ENCODE measurements at regions not wholly inside any gene's neighbourhood (a gene's known extent, or its start where the extent isn't known, plus 50 kb on each side); places are given as distances from the start of the nearest gene placed in this dataset.

GRCh38 chr10:4050061-4050460, 265.1 kb upstream of the KLF6 start:
- Mint-ChIP-seq H3K4me1 (peaks cover 0 to 3% (median 0%) of the 10 kb centered on the region in 3 donors), H3K27ac (no peak overlapping the region), H3K36me3 (peaks cover 0 to 2% (median 0%) of the 10 kb centered on the region in 3 donors), H3K4me3 (no peak overlapping the region), H3K9me3 (no peaks in the 10 kb centered on the region), H3K27me3 (peaks cover 3 to 7% of the 10 kb centered on the region in 2 donors)
- no peak for DNase-seq
- H3K36me3 ChIP-seq (ENCODE audit: insufficient read depth, low read length) = no peaks in the 10 kb centered on the region
- H3K4me3 ChIP-seq (ENCODE audit: low read length) = no peak overlapping the region
- ChIA-PET CTCF (no interaction called here), POLR2A (no interaction called here)
- H3K27ac ChIP-seq (ENCODE audit: low read depth, low read length) = no peak overlapping the region
- H3K27me3 ChIP-seq (ENCODE audit: insufficient read depth, low read length, poor library complexity, severe bottlenecking) = no peaks in the 10 kb centered on the region
- no peaks in the 10 kb centered on the region for H3K9me3 ChIP-seq (ENCODE audit: low read length)
- no peaks in the 10 kb centered on the region for H3K4me1 ChIP-seq (ENCODE audit: insufficient read depth, low read length)

- peaks cover 0 to 3% (median 0%) of the 10 kb centered on the region in 3 donors for H3K4me1 Mint-ChIP-seq
- CTCF ChIA-PET = no interaction called here
- POLR2A ChIA-PET = no interaction called here
These were observed 264.3 kb upstream of the KLF6 start for GRCh38 chr10:4049348-4049747.

GRCh38 chr10:4048236-4048864, 263.3 kb upstream of the KLF6 start:
- H3K27me3 ChIP-seq (ENCODE audit: insufficient read depth, low read length, poor library complexity, severe bottlenecking) = no peaks in the 10 kb centered on the region
- CTCF ChIA-PET = no interaction called here
- no peak for DNase-seq
- no peaks in the 10 kb centered on the region for H3K36me3 ChIP-seq (ENCODE audit: insufficient read depth, low read length)
- Mint-ChIP-seq H3K36me3 (peaks cover 0 to 4% (median 2%) of the 10 kb centered on the region in 3 donors), H3K4me1 (peaks cover 0 to 3% (median 0%) of the 10 kb centered on the region in 3 donors), H3K4me3 (no peak overlapping the region), H3K9me3 (no peaks in the 10 kb centered on the region), H3K27ac (no peak overlapping the region), H3K27me3 (peaks cover 3 to 7% of the 10 kb centered on the region in 2 donors)
- H3K27ac ChIP-seq (ENCODE audit: low read depth, low read length) = no peak overlapping the region
- H3K9me3 ChIP-seq (ENCODE audit: low read length) = no peaks in the 10 kb centered on the region
- no peak overlapping the region for H3K4me3 ChIP-seq (ENCODE audit: low read length)
- H3K4me1 ChIP-seq (ENCODE audit: insufficient read depth, low read length) = no peaks in the 10 kb centered on the region
- POLR2A ChIA-PET = no interaction called here

More at GRCh38 chr10:4049348-4049747, 264.3 kb upstream of the KLF6 start:
- no peaks in the 10 kb centered on the region for H3K4me1 ChIP-seq (ENCODE audit: insufficient read depth, low read length)
- no peak overlapping the region for H3K27ac ChIP-seq (ENCODE audit: low read depth, low read length)
- H3K27me3 ChIP-seq (ENCODE audit: insufficient read depth, low read length, poor library complexity, severe bottlenecking) = no peaks in the 10 kb centered on the region
- no peak overlapping the region for H3K4me3 ChIP-seq (ENCODE audit: low read length)
- Mint-ChIP-seq H3K27ac (no peak overlapping the region), H3K4me3 (no peak overlapping the region), H3K9me3 (no peaks in the 10 kb centered on the region), H3K36me3 (peaks cover 0 to 2% (median 0%) of the 10 kb centered on the region in 3 donors), H3K27me3 (peaks cover 3 to 7% of the 10 kb centered on the region in 2 donors)
- DNase-seq = no peak
- no peaks in the 10 kb centered on the region for H3K36me3 ChIP-seq (ENCODE audit: insufficient read depth, low read length)
- H3K9me3 ChIP-seq (ENCODE audit: low read length) = no peaks in the 10 kb centered on the region

GRCh38 chr10:4046712-4047354, 261.8 kb upstream of the KLF6 start:
- H3K36me3 ChIP-seq (ENCODE audit: insufficient read depth, low read length) = no peaks in the 10 kb centered on the region
- no peaks in the 10 kb centered on the region for H3K4me1 ChIP-seq (ENCODE audit: insufficient read depth, low read length)
- H3K9me3 ChIP-seq (ENCODE audit: low read length) = peaks cover under 1% of the 10 kb centered on the region
- H3K27ac Mint-ChIP-seq = no peak overlapping the region
- no peak overlapping the region for H3K4me3 Mint-ChIP-seq
- H3K27ac ChIP-seq (ENCODE audit: low read depth, low read length) = no peak overlapping the region
- peaks cover 8 to 13% (median 9%) of the 10 kb centered on the region in 5 donors for H3K9me3 Mint-ChIP-seq
- CTCF ChIA-PET = no interaction called here
- no peak for DNase-seq
- no peaks in the 10 kb centered on the region for H3K27me3 ChIP-seq (ENCODE audit: insufficient read depth, low read length, poor library complexity, severe bottlenecking)
- peaks cover 0 to 3% (median 0%) of the 10 kb centered on the region in 3 donors for H3K4me1 Mint-ChIP-seq
- POLR2A ChIA-PET = no interaction called here
- peaks cover 3 to 7% of the 10 kb centered on the region in 2 donors for H3K27me3 Mint-ChIP-seq
- H3K4me3 ChIP-seq (ENCODE audit: low read length) = no peak overlapping the region
- H3K36me3 Mint-ChIP-seq = peaks cover 4 to 15% (median 5%) of the 10 kb centered on the region in 3 donors

GRCh38 chr10:4046030-4046429, 261.0 kb upstream of the KLF6 start:
- peaks cover 6 to 20% (median 7%) of the 10 kb centered on the region in 3 donors for H3K36me3 Mint-ChIP-seq
- peaks cover 3% of the 10 kb centered on the region in 2 donors for H3K27me3 Mint-ChIP-seq
- CTCF ChIA-PET = no interaction called here
- no peaks in the 10 kb centered on the region for H3K4me1 ChIP-seq (ENCODE audit: insufficient read depth, low read length)
- H3K4me3 Mint-ChIP-seq = no peak overlapping the region
- H3K27ac Mint-ChIP-seq = peak overlapping the region in 1 of 8 donors; percentile 75
- H3K9me3 Mint-ChIP-seq = peaks cover 13 to 20% (median 14%) of the 10 kb centered on the region in 5 donors
- POLR2A ChIA-PET = no interaction called here
- no peaks in the 10 kb centered on the region for H3K27me3 ChIP-seq (ENCODE audit: insufficient read depth, low read length, poor library complexity, severe bottlenecking)
- H3K4me1 Mint-ChIP-seq = no peaks in the 10 kb centered on the region
- peaks cover 6% of the 10 kb centered on the region for H3K9me3 ChIP-seq (ENCODE audit: low read length)
- no peak overlapping the region for H3K4me3 ChIP-seq (ENCODE audit: low read length)
- H3K36me3 ChIP-seq (ENCODE audit: insufficient read depth, low read length) = no peaks in the 10 kb centered on the region
- no peak overlapping the region for H3K27ac ChIP-seq (ENCODE audit: low read depth, low read length)
- DNase-seq = no peak

GRCh38 chr10:4043897-4044665, 259.1 kb upstream of the KLF6 start:
- Histone ChIP-seq H3K4me1 (ENCODE audit: insufficient read depth, low read length) (no peaks in the 10 kb centered on the region), H3K9me3 (ENCODE audit: low read length) (peaks cover 6% of the 10 kb centered on the region), H3K27ac (ENCODE audit: low read depth, low read length) (no peak overlapping the region), H3K27me3 (ENCODE audit: insufficient read depth, low read length, poor library complexity, severe bottlenecking) (no peaks in the 10 kb centered on the region), H3K4me3 (ENCODE audit: low read length) (no peak overlapping the region), H3K36me3 (ENCODE audit: insufficient read depth, low read length) (no peaks in the 10 kb centered on the region)
- H3K9me3 Mint-ChIP-seq = peaks cover 13 to 20% (median 14%) of the 10 kb centered on the region in 5 donors
- H3K36me3 Mint-ChIP-seq = peaks cover 5 to 24% (median 6%) of the 10 kb centered on the region in 3 donors
- no peak overlapping the region for H3K4me3 Mint-ChIP-seq
- no peak overlapping the region for H3K27ac Mint-ChIP-seq
- ChIA-PET POLR2A (no interaction called here), CTCF (interaction anchor here (0.7 kb wide), 1 partner anchor 106 kb away, joined by 3 read pairs; no protein-coding TSS in a partner anchor)
- H3K4me1 Mint-ChIP-seq = no peaks in the 10 kb centered on the region
- DNase-seq = no peak
- no peaks in the 10 kb centered on the region for H3K27me3 Mint-ChIP-seq

GRCh38 chr10:4041635-4042034, 256.6 kb upstream of the KLF6 start:
- no peaks in the 10 kb centered on the region for H3K4me1 ChIP-seq (ENCODE audit: insufficient read depth, low read length)
- no peak overlapping the region for H3K4me3 ChIP-seq (ENCODE audit: low read length)
- H3K27ac ChIP-seq (ENCODE audit: low read depth, low read length) = no peak overlapping the region
- ChIA-PET POLR2A (no interaction called here), CTCF (no interaction called here)
- H3K9me3 ChIP-seq (ENCODE audit: low read length) = peaks cover 6% of the 10 kb centered on the region
- H3K36me3 Mint-ChIP-seq = peaks cover 5 to 24% (median 6%) of the 10 kb centered on the region in 3 donors
- peaks cover 13 to 20% (median 14%) of the 10 kb centered on the region in 5 donors for H3K9me3 Mint-ChIP-seq
- no peak for DNase-seq
- H3K36me3 ChIP-seq (ENCODE audit: insufficient read depth, low read length) = no peaks in the 10 kb centered on the region
- H3K4me1 Mint-ChIP-seq = no peaks in the 10 kb centered on the region
- no peak overlapping the region for H3K4me3 Mint-ChIP-seq
- H3K27me3 Mint-ChIP-seq = no peaks in the 10 kb centered on the region
- H3K27me3 ChIP-seq (ENCODE audit: insufficient read depth, low read length, poor library complexity, severe bottlenecking) = no peaks in the 10 kb centered on the region
- H3K27ac Mint-ChIP-seq = no peak overlapping the region

GRCh38 chr10:4038000-4038399, 253.0 kb upstream of the KLF6 start:
- no peak overlapping the region for H3K4me3 ChIP-seq (ENCODE audit: low read length)
- Mint-ChIP-seq H3K4me1 (peaks cover 24 to 30% (median 27%) of the 10 kb centered on the region in 3 donors), H3K27me3 (no peaks in the 10 kb centered on the region), H3K27ac (no peak overlapping the region), H3K36me3 (peaks cover 5 to 19% (median 6%) of the 10 kb centered on the region in 3 donors), H3K9me3 (peaks cover 13 to 18% (median 14%) of the 10 kb centered on the region in 5 donors), H3K4me3 (no peak overlapping the region)
- no peak for DNase-seq
- H3K27me3 ChIP-seq (ENCODE audit: insufficient read depth, low read length, poor library complexity, severe bottlenecking) = no peaks in the 10 kb centered on the region
- H3K4me1 ChIP-seq (ENCODE audit: insufficient read depth, low read length) = peaks cover 11% of the 10 kb centered on the region
- peaks cover 6% of the 10 kb centered on the region for H3K9me3 ChIP-seq (ENCODE audit: low read length)
- no peak overlapping the region for H3K27ac ChIP-seq (ENCODE audit: low read depth, low read length)
- no peaks in the 10 kb centered on the region for H3K36me3 ChIP-seq (ENCODE audit: insufficient read depth, low read length)
- ChIA-PET POLR2A (no interaction called here), CTCF (no interaction called here)

All from CD8-positive, alpha-beta memory T cell (primary cell).